Glomerular visceral epithelial cell (primary cell): ENCODE measurements at regions not wholly inside any gene's neighbourhood (a gene's known extent, or its start where the extent isn't known, plus 50 kb on each side); places are given as distances from the start of the nearest gene placed in this dataset.
A peak's percentile ranks its signal among the peaks of the same experiment; 100 is the strongest.

Experiments
- DNase-seq: peaks from one replicate; pipeline ENCODE4 v3.0.0-alpha.2; 2016; ENCODE audit errors: extremely low spot score

DNA sequence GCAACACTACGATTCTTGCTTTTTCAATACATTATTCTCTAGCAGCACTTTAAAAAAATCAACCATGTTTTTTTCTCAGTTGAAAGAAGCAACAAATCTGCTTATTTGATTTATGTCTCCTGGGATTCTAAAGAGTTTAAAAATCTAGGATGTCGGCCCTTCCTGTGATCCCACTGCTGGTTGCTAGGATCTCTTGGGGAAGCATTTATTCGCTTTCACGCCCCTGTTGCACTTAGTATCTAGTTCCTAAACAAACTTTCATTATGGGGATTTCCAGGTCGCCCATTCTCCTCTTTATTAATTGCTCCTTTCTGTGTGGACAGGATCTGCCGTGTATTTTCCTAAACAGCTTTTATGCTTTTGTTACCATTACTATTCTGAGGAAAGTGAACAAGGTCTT, 313.5 kb downstream of the AGTPBP1 start:
- DNase-seq, result no peak

DNA sequence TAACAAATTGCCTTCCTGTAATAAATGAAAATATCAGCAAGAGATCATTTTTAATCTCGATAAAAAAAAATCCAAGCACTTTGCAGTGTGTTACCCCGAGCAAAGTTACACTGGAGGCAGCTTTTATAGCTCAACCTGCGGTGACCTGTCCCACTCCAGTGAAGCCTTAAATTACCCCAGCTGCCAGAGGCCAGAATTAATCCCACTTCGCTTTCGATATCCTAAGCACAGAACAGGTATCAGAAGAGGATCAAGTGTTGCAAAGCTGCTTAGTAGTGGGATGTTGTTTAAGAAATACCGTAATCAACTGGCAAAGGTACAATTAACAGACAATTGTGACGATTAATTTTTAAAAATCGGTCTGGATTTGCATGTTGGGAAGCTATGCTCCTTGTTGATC, 314.0 kb downstream of the AGTPBP1 start:
- DNase-seq, result no peak

DNA sequence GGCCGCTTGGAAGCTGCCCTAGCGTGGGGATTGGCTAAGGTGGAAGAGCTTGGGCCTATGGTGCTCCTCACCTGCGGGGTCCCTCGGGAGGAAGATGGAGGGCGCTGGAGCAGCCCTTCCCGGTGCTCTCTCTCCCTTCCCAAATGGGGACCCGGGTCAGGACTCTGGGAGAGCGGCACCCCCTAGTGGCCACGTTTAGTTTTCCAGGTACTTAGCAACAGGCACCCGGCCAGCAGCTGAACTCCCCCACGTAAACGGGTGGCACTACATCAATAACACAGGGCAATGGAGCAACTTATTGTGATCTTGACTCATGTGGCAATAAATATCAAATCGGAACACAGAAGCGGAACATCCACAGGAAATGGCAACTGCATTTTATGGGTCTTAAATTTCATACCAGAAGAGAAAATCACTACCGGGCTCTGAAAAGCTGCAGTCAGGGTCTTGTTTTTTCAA, 316.6 kb downstream of the AGTPBP1 start:
- DNase-seq, result peak; percentile 8

DNA sequence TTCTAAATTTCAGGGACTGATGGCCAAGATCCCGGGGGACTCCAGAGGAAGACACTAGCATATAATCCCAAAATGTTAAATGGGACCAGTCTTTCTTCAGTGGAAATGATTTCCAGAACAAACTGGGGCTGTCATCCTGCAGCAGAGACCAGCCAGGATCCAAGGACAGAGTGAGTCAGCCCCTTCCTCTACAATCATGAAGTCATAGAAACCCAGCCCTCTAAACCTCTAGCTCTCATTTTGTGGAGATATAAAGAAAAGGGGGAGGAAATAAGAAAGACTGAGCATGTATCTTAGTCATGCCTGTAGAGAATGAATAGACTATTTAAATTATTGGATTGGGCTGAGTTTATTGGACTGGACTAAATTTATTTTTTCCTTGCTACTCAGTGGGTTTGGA, 318.3 kb downstream of the AGTPBP1 start:
- DNase-seq, result no peak

DNA sequence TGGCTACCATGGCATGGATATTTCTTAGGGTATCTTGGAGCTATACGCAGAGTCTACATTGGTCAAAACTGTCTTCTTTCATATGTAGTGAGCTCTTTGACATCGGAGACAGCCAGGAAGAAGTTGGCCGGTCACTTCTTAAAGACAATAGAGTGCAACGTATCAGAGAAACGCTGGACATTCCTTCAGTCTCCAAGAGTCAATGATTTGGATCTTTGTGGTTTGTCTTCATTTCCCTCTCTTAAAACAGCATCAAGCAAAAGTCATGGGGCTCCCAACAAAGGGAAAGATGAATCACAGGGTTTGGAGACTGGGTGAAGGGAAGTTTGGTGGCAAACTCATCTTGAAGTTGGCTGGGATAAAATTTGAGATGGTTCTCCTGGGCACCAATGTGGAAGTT, 320.1 kb downstream of the AGTPBP1 start:
- no peak for DNase-seq

DNA sequence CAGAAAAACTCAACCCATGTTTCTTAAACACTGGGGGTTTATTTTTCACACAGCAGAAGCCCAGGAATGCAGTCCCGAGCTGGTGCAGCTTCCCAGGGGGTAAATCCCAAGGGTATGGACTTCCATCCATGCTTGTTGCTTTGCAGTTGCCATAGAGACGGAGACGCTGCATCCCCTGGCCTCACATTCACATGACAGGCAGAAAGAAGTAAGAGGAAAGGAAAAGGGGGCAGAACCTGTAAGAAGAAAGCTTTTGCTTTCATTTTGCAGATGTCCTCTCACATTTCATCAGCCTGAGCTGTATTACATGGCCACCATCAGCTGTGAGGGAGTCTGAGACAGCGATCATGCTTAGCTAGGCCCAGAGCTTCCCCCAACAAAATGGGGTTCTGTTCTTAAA, 321.0 kb downstream of the AGTPBP1 start:
- DNase-seq, result no peak

DNA sequence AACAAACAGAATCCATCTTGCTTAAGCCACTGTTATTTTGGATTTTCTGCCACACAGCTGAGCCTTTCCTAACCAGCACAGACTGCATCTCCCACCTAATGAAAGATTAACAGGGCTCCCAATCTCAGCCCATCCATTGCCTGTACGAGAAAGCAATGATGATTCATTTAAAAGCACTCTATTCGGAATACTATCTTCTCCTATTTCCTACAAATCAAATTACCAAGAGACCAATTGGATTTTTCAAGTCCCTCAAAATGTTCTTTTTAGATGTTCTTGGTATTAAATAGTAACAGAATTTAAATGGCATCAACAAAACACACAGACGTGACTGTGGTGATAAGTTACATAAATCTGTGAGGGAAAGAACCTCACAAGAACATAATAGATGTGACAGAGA, 324.1 kb downstream of the AGTPBP1 start:
- DNase-seq, result no peak

DNA sequence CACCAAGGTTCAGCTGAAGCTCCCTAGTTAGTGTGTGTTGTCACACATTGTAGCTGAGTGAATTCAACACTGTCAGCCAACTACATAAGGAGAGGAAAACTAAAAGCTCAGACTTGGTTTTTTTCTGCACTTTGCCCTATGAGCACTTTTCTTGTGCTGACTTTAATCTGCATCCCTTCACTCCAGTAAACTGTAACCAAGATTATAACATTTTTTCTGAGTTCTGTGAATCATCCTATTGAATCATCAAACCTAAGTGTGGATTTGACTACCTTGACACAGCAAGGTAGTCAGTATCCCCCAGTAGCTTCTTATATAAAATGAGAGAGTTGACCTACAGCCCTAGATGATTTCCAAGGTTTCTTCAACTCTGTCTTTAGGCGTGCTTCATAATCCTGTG, 325.0 kb downstream of the AGTPBP1 start:
- DNase-seq, result no peak

DNA sequence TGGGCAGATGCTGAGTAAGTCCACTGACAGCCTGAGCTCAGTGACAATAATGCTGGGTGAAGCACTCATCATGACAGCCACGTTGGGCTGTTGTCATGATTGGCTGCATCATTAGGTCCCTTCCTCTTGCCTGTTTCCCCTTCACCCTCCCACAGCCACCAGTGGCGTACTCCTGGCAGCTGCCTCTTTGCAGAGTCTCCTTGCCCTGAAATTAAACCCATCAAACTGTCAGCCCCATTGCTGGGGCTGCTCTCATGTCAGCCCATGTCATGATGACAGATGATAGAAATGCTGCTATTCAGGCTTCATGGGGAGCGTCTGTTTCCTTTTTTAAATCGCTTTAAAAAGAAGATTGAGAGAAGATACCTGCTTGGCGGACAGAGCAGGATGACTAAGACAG, 327.4 kb downstream of the AGTPBP1 start:
- DNase-seq, result no peak

DNA sequence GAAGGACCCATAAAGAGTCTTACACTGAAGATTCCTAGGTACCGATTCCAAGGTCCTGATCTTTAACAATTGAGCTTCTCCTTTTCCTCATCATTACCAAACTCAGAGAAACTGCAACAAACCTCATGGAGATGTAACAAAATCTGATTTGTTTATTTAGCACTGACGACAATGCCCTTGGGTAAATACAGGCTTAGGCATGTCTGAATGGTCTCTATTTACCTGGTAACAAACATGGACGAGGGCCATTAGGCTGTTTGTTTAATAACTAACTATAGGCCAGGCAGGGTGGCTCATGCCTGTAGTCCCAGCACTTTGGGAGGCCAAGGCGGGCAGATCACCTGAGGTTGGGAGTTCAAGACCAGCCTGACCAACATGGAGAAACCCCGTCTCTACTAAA, 333.3 kb downstream of the AGTPBP1 start:
- DNase-seq, result no peak

DNA sequence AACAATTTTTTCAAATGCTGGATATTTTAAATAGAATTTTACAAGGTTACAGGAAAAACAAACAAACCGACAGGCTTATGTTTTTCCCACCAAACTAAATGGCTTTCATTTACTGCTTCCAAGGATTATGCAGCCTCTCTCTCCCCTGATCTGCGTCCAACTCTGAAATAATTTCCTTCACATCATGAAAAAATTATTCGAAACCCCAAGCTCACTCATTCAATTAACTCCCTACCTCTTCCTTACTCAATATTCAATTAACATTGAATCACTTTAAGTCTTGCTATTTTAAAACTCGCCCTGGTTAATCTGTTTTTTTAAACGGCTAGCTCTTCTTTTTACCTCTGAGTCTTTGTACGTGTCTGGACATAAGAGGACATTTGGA, 336.2 kb downstream of the AGTPBP1 start:
- no peak for DNase-seq

DNA sequence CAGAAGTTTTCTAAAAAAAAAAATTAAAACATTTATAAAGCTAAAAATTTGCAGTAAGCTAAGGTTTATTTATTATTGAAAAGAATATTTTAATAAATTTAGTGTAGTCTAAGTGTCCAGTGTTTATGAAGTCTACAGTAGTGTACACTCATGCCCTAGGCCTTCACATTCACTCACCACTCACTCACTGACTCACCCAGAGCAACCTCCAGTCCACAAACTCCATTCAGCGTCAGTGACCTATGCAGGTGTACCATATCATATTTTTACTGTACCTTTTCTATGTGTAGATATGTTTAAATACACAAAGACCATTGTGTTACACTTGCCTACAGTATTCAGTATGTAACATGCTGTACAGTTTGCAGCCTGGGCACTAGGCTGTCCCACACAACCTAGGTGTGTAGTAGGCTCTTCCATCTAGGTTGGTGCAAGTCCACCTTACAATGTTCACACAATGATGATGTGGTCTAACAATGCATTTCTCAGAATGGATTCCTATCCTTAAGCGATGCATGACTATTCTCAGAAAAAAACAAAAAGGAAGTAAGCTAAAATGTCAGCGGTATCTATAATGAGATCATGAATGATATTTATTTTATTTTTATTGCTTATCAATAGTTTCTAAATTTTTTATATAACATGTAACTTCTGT, 336.7 kb downstream of the AGTPBP1 start:
- DNase-seq, result no peak

DNA sequence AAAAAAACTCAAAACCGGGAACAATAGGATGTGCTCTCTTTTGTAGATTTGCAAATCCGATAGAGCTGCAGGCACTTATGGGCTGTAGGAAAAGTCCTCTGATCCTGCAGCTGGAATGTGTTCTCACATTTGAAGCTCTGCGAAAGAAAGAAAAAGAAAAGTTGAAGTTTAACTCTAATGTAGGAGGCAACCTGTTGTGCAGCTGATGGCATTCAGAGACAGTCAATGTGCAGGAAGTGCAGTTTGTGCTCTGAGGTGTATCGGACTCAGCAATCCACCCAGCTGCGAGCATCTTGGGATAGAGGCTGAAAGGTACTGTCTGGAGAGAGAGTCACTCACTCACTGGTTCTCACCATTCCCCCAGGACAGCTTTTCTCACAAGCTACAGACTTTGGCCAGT, 339.2 kb downstream of the AGTPBP1 start:
- DNase-seq, result no peak

DNA sequence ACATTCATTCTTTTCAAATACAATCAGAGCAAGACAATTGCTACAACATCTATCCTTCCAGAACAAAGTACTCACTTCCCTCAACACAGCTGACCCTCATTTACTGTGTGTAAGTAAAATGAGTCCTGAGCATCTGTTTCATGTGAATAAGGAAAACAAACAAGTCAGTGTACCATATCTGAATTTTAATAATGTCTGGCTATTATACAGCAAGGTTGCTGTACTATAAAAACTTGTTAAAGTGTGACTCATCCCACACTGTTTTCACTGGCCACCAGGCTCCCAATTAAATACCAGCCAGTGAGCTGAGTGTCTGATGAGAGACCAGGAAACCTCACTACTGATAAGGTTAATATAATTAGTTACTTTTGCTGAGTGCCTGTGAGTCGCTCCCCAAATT, 339.8 kb downstream of the AGTPBP1 start:
- DNase-seq, result no peak

DNA sequence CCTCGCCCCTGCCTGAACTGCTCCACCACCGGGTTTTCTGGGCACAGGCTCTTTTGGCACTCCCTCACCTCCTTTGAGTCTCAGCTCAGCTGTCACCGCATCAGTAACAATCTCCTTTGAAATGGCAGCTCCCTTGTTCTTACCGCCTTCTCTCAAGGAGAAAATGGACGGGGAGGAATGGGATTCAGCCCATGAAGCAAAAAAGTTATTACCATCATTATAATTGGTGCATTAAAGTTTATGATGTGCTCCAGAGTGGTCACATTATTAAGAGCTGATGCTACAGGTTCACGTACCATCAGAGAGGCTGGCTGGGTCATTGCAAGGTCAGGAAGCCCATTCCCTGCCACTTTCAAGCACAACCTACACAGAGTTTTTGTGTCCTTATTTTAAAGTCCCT, 344.7 kb downstream of the AGTPBP1 start:
- no peak for DNase-seq

DNA sequence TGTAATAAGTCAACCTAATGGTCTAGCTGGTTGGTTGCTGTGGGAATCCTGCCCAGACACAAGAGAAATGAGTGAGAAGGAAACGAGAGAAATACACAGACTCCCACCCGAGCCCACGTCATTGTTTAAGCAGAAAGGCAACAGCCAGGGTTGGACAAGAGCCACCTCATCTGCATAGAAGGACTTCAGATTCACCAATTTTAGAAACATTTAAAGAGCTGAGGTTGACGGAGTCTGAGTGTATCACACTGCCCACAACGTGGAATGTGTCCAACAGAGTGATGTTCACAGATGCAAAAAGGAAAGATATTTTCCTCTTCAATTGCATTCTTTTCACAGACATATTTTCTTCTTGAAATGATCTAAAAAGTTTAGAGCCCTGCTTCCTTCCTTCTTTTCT, 349.5 kb downstream of the AGTPBP1 start:
- no peak for DNase-seq

DNA sequence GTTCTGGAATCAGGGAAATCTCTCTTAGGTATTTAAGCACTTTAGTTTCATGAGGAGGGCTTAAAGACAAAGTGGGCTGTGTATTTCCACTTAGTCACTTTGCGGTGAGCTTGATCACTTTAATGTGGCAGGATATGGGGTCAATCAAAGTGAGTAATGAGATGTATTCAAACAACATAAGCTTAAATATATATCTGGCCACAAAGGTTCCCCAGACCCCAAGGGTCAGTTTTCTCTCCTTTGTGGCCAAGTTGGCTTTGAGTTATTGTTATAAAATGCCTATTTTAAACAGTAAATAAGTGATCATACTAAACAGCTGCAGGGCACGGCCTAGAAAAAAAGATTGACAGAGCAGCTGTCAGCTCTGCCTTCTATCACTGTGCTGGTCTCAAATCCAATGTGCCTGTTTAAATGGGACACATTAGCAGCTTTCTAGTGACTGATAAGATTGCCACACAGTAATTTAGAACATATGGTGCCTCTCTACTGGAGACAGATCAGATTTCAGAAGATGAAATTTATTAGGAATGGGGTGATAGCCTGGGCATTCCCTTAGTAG, 363.9 kb downstream of the AGTPBP1 start:
- DNase-seq, result no peak

DNA sequence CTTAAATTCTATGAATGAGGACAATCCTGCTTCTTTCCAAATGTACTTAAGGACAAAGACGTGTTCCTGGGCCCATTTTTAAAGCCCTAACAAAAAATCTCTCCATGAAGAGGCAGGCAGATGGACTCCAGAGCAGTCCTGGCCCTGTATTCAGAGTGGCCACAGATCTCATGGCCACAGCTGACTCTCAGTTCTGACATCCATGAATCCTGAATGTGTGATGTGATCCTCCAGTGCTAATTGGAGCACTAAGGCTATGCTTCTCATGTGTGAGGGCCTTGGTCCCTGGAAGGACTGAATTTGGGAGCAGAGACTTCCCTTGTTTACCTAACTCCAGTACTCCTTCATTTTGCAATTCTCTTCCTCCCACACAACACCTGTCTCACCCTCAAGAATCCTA, 373.0 kb downstream of the AGTPBP1 start:
- DNase-seq, result no peak

DNA sequence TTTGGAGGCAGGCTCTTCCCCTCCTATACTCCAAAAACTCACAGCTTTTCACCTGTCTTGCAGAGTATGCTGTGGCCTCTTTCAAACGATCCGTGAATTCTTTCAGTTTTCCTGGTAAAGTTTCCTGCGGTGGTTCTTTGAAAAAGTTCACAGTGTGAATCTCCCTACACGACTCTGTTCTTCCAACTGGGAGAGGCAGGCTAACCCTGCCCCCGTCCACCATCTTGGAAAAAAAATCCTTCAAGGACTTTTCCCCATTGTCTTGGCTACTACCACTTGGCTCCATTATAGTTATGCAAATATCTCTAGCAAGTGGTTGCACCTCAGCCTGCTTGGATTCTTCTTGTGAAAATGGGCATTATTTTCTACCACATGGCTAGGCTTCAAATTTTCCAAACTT, 382.6 kb downstream of the AGTPBP1 start:
- DNase-seq, result no peak

DNA sequence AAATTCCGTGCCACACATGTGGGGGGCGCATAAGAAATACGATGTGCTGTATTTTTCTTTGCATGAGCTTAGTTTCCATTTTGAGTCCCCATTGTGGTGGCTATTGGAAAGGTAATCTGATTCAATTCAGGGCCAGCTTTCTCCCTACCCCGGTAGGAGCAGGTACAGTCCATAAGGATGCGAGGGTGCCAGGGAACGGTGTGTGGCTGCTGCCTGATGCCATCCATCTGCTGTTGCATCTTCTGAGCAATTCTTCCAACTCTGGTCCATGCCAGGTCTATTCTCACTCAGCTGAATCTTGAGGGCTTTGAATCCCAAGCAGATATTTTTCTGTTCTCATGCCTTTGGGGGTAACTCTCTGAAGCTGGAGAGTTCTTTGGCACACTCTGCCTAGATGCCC, 392.7 kb downstream of the AGTPBP1 start:
- no peak for DNase-seq

DNA sequence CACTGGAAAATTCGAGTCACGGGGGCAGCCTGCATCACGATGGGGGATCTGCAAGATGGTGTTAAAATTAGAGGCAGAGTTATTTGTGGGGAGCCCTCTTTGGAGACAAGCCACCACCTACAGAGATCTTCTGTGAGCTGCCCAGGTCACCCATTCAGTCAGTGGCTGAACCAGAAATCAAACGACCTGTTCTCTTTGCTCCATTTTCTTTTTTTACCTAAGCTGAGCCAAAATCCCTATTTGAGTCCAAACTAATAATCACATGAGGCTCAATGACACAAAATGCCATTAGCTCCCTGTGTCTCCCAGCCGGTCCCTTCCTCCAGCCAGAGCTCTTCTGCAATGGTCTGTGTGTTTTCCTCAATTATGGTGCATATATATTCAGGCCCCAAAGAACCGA, 394.2 kb downstream of the AGTPBP1 start:
- no peak for DNase-seq

DNA sequence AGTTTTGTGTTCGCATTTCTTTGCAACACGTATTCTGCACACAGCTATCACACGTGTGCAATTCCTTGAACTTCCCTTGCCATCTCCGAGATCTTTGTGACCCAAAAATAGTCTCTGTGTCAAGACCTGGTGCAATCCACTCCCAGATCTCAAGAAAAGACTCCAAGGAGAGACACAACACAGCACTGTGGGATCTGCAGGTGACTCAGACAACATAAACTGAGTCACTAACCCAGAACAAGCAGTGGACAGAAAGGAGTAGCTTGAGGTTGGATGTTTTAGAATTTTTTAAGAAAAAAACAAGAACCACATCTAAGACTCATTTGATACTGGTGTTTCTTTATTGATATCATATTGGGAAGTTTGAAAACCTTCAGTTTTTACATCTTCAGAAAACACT, 396.9 kb downstream of the AGTPBP1 start:
- no peak for DNase-seq

DNA sequence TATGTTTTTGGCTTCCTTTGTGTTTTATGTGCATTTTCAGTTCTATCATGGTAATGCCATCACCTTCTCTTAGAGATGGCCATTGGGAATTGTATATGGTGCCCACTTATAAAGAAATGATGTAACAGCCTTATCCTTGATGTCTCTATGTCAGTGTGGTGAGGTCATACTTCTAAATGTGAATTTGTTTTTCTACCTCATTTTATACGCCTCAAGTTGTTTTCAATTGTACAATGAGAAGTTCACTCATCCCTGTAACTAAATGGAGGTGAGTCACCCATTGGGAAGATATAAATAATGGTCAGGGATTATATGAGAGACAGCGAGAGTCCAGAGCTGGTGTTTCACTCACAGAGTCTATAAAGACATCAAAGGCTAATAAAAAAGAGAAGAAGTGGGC, 402.4 kb downstream of the AGTPBP1 start:
- no peak for DNase-seq

DNA sequence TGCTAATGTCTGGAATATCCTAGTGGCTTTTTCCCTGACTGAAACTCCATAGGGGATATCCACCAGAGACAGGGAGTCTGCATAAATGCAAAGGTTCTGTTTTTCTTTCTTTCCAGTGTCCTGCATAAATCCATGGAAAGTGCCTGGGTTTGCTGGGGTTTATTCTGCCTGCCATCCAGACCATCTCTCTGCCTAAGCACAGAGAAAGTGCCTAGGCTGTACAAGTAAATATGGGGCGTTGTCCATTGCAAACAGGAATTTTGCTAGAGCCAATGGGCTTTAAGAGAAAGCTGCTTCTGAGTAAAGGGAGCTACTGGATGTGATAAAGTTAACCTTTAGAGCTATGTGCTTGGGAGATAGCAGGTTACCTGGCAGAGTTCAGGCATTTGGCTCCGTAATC, 407.5 kb downstream of the AGTPBP1 start:
- DNase-seq, result no peak
